DND-41 (cell line): ENCODE measurements at regions not wholly inside any gene's neighbourhood (a gene's known extent, or its start where the extent isn't known, plus 50 kb on each side); places are given as distances from the start of the nearest gene placed in this dataset.

ENCODE experiments used
- CTCF ChIP-seq: IDR thresholded peaks from 2 replicates; pipeline ENCODE4 v1.5.1; 2012; ENCODE audit warnings: borderline replicate concordance, low read length, moderate library complexity, mild to moderate bottlenecking; ENCODE audit not compliant: poor library complexity, severe bottlenecking; ENCODE audit errors: extremely low read depth
- EZH2 ChIP-seq: IDR thresholded peaks from 3 replicates; pipeline ENCODE4 v1.6.1; 2012; ENCODE audit warnings: borderline replicate concordance, low read depth, mild to moderate bottlenecking, moderate library complexity, low read length, inconsistent platforms; ENCODE audit not compliant: severe bottlenecking

DNA sequence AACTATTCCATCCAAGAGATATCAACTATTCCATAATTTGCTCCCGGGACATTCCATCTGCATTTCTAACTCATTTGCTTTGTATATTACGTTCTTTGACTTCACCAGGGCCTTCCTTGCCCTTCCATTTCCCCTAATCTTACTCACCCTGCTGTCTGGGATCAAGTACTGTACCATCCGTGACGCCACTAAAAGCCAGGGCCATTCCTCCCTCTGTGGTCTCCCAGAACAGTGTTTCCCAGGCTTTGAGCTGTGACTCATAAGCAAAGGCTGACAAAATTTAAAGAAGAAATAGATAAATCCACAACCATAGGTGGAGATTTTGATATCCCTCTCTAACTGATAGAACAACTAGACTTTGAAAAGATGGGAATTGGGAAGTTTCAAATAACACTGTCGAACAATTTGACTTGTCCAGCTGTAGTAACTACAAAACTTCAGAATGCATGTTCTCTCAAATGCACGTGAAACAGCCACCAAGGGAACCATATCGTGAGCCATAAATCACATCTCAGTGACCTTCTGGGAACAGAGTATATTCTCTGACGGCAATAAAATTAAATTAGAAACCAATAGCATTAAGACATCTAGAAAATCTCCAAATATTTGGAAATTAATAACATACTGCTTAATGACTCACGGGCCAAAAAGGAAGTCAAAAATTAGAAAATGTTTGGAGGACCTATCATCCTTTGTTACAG is 501.0 kb downstream of the SETD4 start:
- TF ChIP-seq CTCF (no peak), EZH2 (no peak)
